ENCODE measurements at regions not wholly inside any gene's neighbourhood (a gene's known extent, or its start where the extent isn't known, plus 50 kb on each side); places are given as distances from the start of the nearest gene placed in this dataset.

- no peak for DNase-seq (ENCODE audit: extremely low read depth, low read depth)
- no peak for TF ChIP-seq CTCF (IDR thresholded peaks at IDR 0.05; ENCODE audit: low read depth, low read length)
Observed at GRCh38 chr2:2764739-2765138, 433.7 kb upstream of the MYT1L start.

- no peak for DNase-seq (ENCODE audit: extremely low read depth, low read depth)
- no peak for TF ChIP-seq CTCF (IDR thresholded peaks at IDR 0.05; ENCODE audit: low read depth, low read length)
Observed at GRCh38 chr2:2764001-2764355, 432.9 kb upstream of the MYT1L start.

GRCh38 chr2:2763351-2764000 lies 432.4 kb upstream of the MYT1L start:
- TF ChIP-seq CTCF (IDR thresholded peaks at IDR 0.05; ENCODE audit: low read depth, low read length): no peak
- DNase-seq (ENCODE audit: extremely low read depth, low read depth): no peak

- DNase-seq (ENCODE audit: extremely low read depth, low read depth): no peak
- no peak for TF ChIP-seq CTCF (IDR thresholded peaks at IDR 0.05; ENCODE audit: low read depth, low read length)
Observed at GRCh38 chr2:2762913-2763312, 431.8 kb upstream of the MYT1L start.

GRCh38 chr2:2762166-2762908 lies 431.3 kb upstream of the MYT1L start:
- DNase-seq (ENCODE audit: extremely low read depth, low read depth): no peak
- no peak for TF ChIP-seq CTCF (IDR thresholded peaks at IDR 0.05; ENCODE audit: low read depth, low read length)

GRCh38 chr2:2758793-2759367 lies 427.8 kb upstream of the MYT1L start:
- no peak for DNase-seq (ENCODE audit: extremely low read depth, low read depth)
- TF ChIP-seq CTCF (IDR thresholded peaks at IDR 0.05; ENCODE audit: low read depth, low read length): no peak

- no peak for DNase-seq (ENCODE audit: extremely low read depth, low read depth)
- TF ChIP-seq CTCF (IDR thresholded peaks at IDR 0.05; ENCODE audit: low read depth, low read length): no peak
Observed at GRCh38 chr2:2757764-2758163, 426.7 kb upstream of the MYT1L start.

Data from AG09319 (cell line).